PC-9 (cell line): ENCODE measurements at regions not wholly inside any gene's neighbourhood (a gene's known extent, or its start where the extent isn't known, plus 50 kb on each side); places are given as distances from the start of the nearest gene placed in this dataset.

ENCODE experiments used
- CTCF ChIP-seq: fragments of 200-600 bp; sonication (generic); conservative IDR thresholded peaks from 2 replicates; pipeline ENCODE4 v1.6.1; 2017; ENCODE audit warnings: mixed run types, antibody characterized with exemption, mild to moderate bottlenecking, moderate library complexity
- EZH2 ChIP-seq: fragments of 200-600 bp; sonication (generic); IDR thresholded peaks from 2 replicates; pipeline ENCODE4 v1.8.0; 2017; ENCODE audit warnings: antibody characterized with exemption, low read depth

GRCh38 chr12:116354534-116354933 is 77.0 kb upstream of the MED13L start:
- no peak for TF ChIP-seq CTCF
- no peak for TF ChIP-seq EZH2
